DOHH2 (cell line): ENCODE measurements at regions not wholly inside any gene's neighbourhood (a gene's known extent, or its start where the extent isn't known, plus 50 kb on each side); places are given as distances from the start of the nearest gene placed in this dataset.

ENCODE experiments used
- H3F3A ChIP-seq: fragments of 200-600 bp; sonication (generic), shearing (Covaris generic); 2 replicates; pipeline ENCODE4 v1.6.0; 2016; ENCODE audit warnings: antibody characterized with exemption, mild to moderate bottlenecking; ENCODE audit not compliant: control insufficient read depth, insufficient read depth
- H3K27ac ChIP-seq: fragments of 200-600 bp; sonication (generic); 2 replicates; pipeline ENCODE4 v1.5.1; 2014; ENCODE audit warnings: low read depth, mild to moderate bottlenecking, low read length, moderate library complexity
- H3K27me3 ChIP-seq: fragments of 200-600 bp; sonication (generic); 2 replicates; pipeline ENCODE4 v1.6.1; 2014; ENCODE audit warnings: mild to moderate bottlenecking, low read length, mixed read lengths; ENCODE audit not compliant: control insufficient read depth
- H3K36me3 ChIP-seq: fragments of 200-600 bp; sonication (generic); 2 replicates; pipeline ENCODE4 v1.6.1; 2014; ENCODE audit warnings: mild to moderate bottlenecking, low read length, moderate library complexity, mixed read lengths; ENCODE audit not compliant: control insufficient read depth
- H3K4me1 ChIP-seq: fragments of 200-600 bp; sonication (generic); 2 replicates; pipeline ENCODE4 v1.6.1; 2014; ENCODE audit warnings: mild to moderate bottlenecking, low read length, mixed read lengths; ENCODE audit not compliant: control insufficient read depth
- H3K4me2 ChIP-seq: fragments of 200-600 bp; sonication (generic); 2 replicates; pipeline ENCODE4 v1.6.0; 2014; ENCODE audit warnings: mild to moderate bottlenecking, low read length, moderate library complexity
- H3K4me3 ChIP-seq: fragments of 200-600 bp; sonication (generic); 2 replicates; pipeline ENCODE4 v1.5.1; 2014; ENCODE audit warnings: mild to moderate bottlenecking, low read length, mixed read lengths
- H3K79me2 ChIP-seq: fragments of 200-600 bp; sonication (generic); 2 replicates; pipeline ENCODE4 v1.6.1; 2014; ENCODE audit warnings: mild to moderate bottlenecking, low read length, mixed read lengths; ENCODE audit not compliant: control insufficient read depth
- H3K9me2 ChIP-seq: fragments of 200-600 bp; sonication (generic); replicated peaks from 2 replicates; pipeline ENCODE4 v1.6.1; 2014; ENCODE audit warnings: mild to moderate bottlenecking, low read length, mixed read lengths; ENCODE audit not compliant: control insufficient read depth
- H3K9me3 ChIP-seq: fragments of 200-600 bp; sonication (generic); 2 replicates; pipeline ENCODE4 v1.6.1; 2014; ENCODE audit warnings: antibody characterized with exemption, low read length, mixed read lengths; ENCODE audit not compliant: control insufficient read depth, insufficient read depth
- H4K20me1 ChIP-seq: fragments of 200-600 bp; sonication (generic); 2 replicates; pipeline ENCODE4 v1.6.0; 2014; ENCODE audit warnings: low read depth, mild to moderate bottlenecking, antibody characterized with exemption, low read length, moderate library complexity; ENCODE audit not compliant: control insufficient read depth, insufficient read depth
- CTCF ChIP-seq: fragments of 200-600 bp; sonication (generic); IDR thresholded peaks from one replicate; pipeline ENCODE4 v1.5.1; 2014; ENCODE audit warnings: antibody characterized with exemption, mild to moderate bottlenecking, low read depth, low read length; ENCODE audit not compliant: poor library complexity, severe bottlenecking
- EZH2phosphoT487 ChIP-seq: fragments of 200-600 bp; sonication (generic); IDR thresholded peaks from 2 replicates; pipeline ENCODE4 v1.6.1; 2017; ENCODE audit warnings: borderline replicate concordance, mild to moderate bottlenecking, antibody characterized with exemption, low read length, moderate library complexity, mixed read lengths

- Histone ChIP-seq H3K27ac (no peak overlapping the region), H3K9me3 (no peaks in the 10 kb centered on the region), H3K9me2 (no peaks in the 10 kb centered on the region), H3K4me2 (no peak overlapping the region), H3K27me3 (no peaks in the 10 kb centered on the region), H3K36me3 (no peaks in the 10 kb centered on the region), H4K20me1 (no peaks in the 10 kb centered on the region), H3K4me3 (no peak overlapping the region), H3K79me2 (no peaks in the 10 kb centered on the region), H3F3A (no peaks in the 10 kb centered on the region), H3K4me1 (no peaks in the 10 kb centered on the region)
- TF ChIP-seq CTCF, result no peak
- TF ChIP-seq EZH2phosphoT487, result no peak
Observed at GRCh38 chr4:32858971-32859370, 2138.8 kb downstream of the PCDH7 start.

- H3K79me2 ChIP-seq, result no peaks in the 10 kb centered on the region
- no peaks in the 10 kb centered on the region for H3K9me2 ChIP-seq
- no peaks in the 10 kb centered on the region for H3K27me3 ChIP-seq
- TF ChIP-seq EZH2phosphoT487, result no peak
- no peak for TF ChIP-seq CTCF
- H3K4me3 ChIP-seq, result no peak overlapping the region
- H3K9me3 ChIP-seq, result no peaks in the 10 kb centered on the region
- H3K4me1 ChIP-seq, result no peaks in the 10 kb centered on the region
- H3F3A ChIP-seq, result no peaks in the 10 kb centered on the region
- H3K4me2 ChIP-seq, result no peak overlapping the region
- no peaks in the 10 kb centered on the region for H4K20me1 ChIP-seq
- no peak overlapping the region for H3K27ac ChIP-seq
- H3K36me3 ChIP-seq, result no peaks in the 10 kb centered on the region
Observed at GRCh38 chr4:32864713-32865351, 2144.7 kb downstream of the PCDH7 start.

DNA sequence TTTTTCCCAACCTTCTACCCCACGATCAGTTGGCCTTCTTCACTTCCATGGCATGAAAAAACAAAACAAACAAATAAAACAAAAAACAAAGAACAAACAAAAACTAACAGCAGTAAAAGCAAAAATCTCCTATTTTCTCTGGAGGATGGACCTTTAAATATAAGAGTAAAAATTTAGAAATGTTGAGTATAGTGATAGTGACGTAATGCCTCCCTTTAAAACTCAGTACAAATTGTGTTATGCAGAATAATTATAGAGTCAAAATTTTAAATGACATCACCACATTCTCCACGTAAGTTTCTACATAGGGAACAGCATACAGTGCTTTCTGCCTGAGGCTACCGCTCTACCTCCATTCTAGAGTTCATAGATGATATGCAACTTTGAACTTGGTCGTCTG lies 2156.4 kb downstream of the PCDH7 start:
- H3K4me3 ChIP-seq, result no peak overlapping the region
- H3F3A ChIP-seq, result no peaks in the 10 kb centered on the region
- TF ChIP-seq CTCF (no peak), EZH2phosphoT487 (no peak)
- no peaks in the 10 kb centered on the region for H3K36me3 ChIP-seq
- H3K9me2 ChIP-seq, result no peaks in the 10 kb centered on the region
- H3K4me2 ChIP-seq, result no peak overlapping the region
- no peaks in the 10 kb centered on the region for H3K4me1 ChIP-seq
- H3K9me3 ChIP-seq, result no peaks in the 10 kb centered on the region
- H3K27ac ChIP-seq, result no peak overlapping the region
- no peaks in the 10 kb centered on the region for H3K79me2 ChIP-seq
- H4K20me1 ChIP-seq, result no peaks in the 10 kb centered on the region
- H3K27me3 ChIP-seq, result no peaks in the 10 kb centered on the region
